Small intestine (tissue), 7 donors: ENCODE measurements at regions not wholly inside any gene's neighbourhood (a gene's known extent, or its start where the extent isn't known, plus 50 kb on each side); places are given as distances from the start of the nearest gene placed in this dataset.

Experiments used
- DNase-seq, 2 donors: peaks; one replicate each; pipeline versions ENCODE4 v3.0.0 to v3.0.0-alpha.2; 2013
- FAIRE-seq: peaks from 2 replicates; lab custom pipeline; 2012; peaks lifted over from hg19 to GRCh38; lab: Jason Lieb, UNC
- H3K27ac ChIP-seq, 3 donors: one replicate each; pipeline ENCODE4 v1.5.1; 2013; ENCODE audit warnings: low read length in 2 of 3, mild to moderate bottlenecking in 2 of 3, control low read depth in 1 of 3, inconsistent platforms in 1 of 3, low read depth in 1 of 3, moderate library complexity in 1 of 3
- H3K27me3 ChIP-seq, 3 donors: one replicate each; pipeline ENCODE4 v1.6.1; 2013; ENCODE audit warnings: low read length in 3 of 3, inconsistent platforms in 1 of 3; ENCODE audit not compliant: control insufficient read depth in 3 of 3, insufficient read depth in 3 of 3
- H3K36me3 ChIP-seq, 3 donors: one replicate each; pipeline ENCODE4 v1.6.1; 2013; ENCODE audit warnings: low read length in 3 of 3, inconsistent platforms in 1 of 3, low read depth in 1 of 3, mild to moderate bottlenecking in 1 of 3, moderate library complexity in 1 of 3; ENCODE audit not compliant: control insufficient read depth in 3 of 3, insufficient read depth in 2 of 3
- H3K4me1 ChIP-seq, 3 donors: one replicate each; pipeline ENCODE4 v1.6.1; 2013; ENCODE audit warnings: low read length in 2 of 3, inconsistent platforms in 1 of 3, low read depth in 1 of 3, mild to moderate bottlenecking in 1 of 3, moderate library complexity in 1 of 3; ENCODE audit not compliant: control insufficient read depth in 3 of 3, insufficient read depth in 2 of 3
- H3K4me3 ChIP-seq, 3 donors: one replicate each; pipeline ENCODE4 v1.5.1; 2013; ENCODE audit warnings: low read length in 3 of 3, control low read depth in 1 of 3, inconsistent platforms in 1 of 3, low read depth in 1 of 3, mild to moderate bottlenecking in 1 of 3, moderate library complexity in 1 of 3
- H3K9me3 ChIP-seq, 2 donors: one replicate each; pipeline ENCODE4 v1.6.1; 2013; ENCODE audit warnings: low read depth in 1 of 2, low read length in 1 of 2; ENCODE audit not compliant: control insufficient read depth in 2 of 2, insufficient read depth in 1 of 2
- WGBS, 3 donors: extraction: QIAGEN DNeasy Blood & Tissue Kit; methylation state at CpG; one replicate each; pipeline ENCODE4 v1.1.7; 2013; 5-methylcytosine and 5-hydroxymethylcytosine counted together
- donor health status: healthy with polysubstance abuse.
- donor health status: control.
- donor health status: control.
- donor health status: Bipolar disorder and iron deficiency.
- donor health status: healthy.

GRCh38 chr1:73556270-73556669 is 641.7 kb downstream of the LRRIQ3 start:
- FAIRE-seq = peak; percentile 51
- Histone ChIP-seq H3K4me3 (no peak overlapping the region), H3K9me3 (peaks cover 0 to 13% of the 10 kb centered on the region in 2 donors), H3K27me3 (no peaks in the 10 kb centered on the region), H3K27ac (no peak overlapping the region), H3K4me1 (no peaks in the 10 kb centered on the region), H3K36me3 (no peaks in the 10 kb centered on the region)
- no peak for DNase-seq

- 83 to 96% (median 88%) methylated on average over 1 of the region's 1 CpG for WGBS, 3 donors
- no peak for FAIRE-seq
- H3K27me3 ChIP-seq = no peaks in the 10 kb centered on the region
- H3K4me3 ChIP-seq = no peak overlapping the region
- no peak overlapping the region for H3K27ac ChIP-seq
- no peaks in the 10 kb centered on the region for H3K36me3 ChIP-seq
- peaks cover 0 to 9% of the 10 kb centered on the region in 2 donors for H3K9me3 ChIP-seq
- DNase-seq = no peak
- H3K4me1 ChIP-seq = no peaks in the 10 kb centered on the region
Observed at GRCh38 chr1:73537400-73537799, 660.6 kb downstream of the LRRIQ3 start.

GRCh38 chr1:73517603-73518191 is 680.3 kb downstream of the LRRIQ3 start:
- no peak for DNase-seq
- 68 to 79% (median 72%) methylated on average over 3 of the region's 3 CpGs for WGBS, 3 donors
- Histone ChIP-seq H3K4me1 (no peaks in the 10 kb centered on the region), H3K36me3 (no peaks in the 10 kb centered on the region), H3K27ac (no peak overlapping the region), H3K27me3 (no peaks in the 10 kb centered on the region), H3K4me3 (no peak overlapping the region), H3K9me3 (no peaks in the 10 kb centered on the region)
- FAIRE-seq = no peak

- Histone ChIP-seq H3K4me3 (no peak overlapping the region), H3K36me3 (no peaks in the 10 kb centered on the region), H3K4me1 (no peaks in the 10 kb centered on the region), H3K9me3 (no peaks in the 10 kb centered on the region), H3K27ac (no peak overlapping the region), H3K27me3 (no peaks in the 10 kb centered on the region)
- DNase-seq = no peak
- 16 to 31% (median 20%) methylated on average over 1 of the region's 1 CpG for WGBS, 3 donors
- FAIRE-seq = peak; percentile 74
Observed at GRCh38 chr1:73516451-73516850, 681.5 kb downstream of the LRRIQ3 start.

- no peak overlapping the region for H3K4me3 ChIP-seq
- no peak overlapping the region for H3K27ac ChIP-seq
- no peaks in the 10 kb centered on the region for H3K9me3 ChIP-seq
- no peaks in the 10 kb centered on the region for H3K36me3 ChIP-seq
- H3K27me3 ChIP-seq = no peaks in the 10 kb centered on the region
- no peaks in the 10 kb centered on the region for H3K4me1 ChIP-seq
- FAIRE-seq = no peak
- DNase-seq = no peak
Observed at GRCh38 chr1:73511038-73511437, 686.9 kb downstream of the LRRIQ3 start.

- no peak for FAIRE-seq
- 10 to 57% (median 47%) methylated on average over 2 of the region's 2 CpGs for WGBS, 3 donors
Observed at GRCh38 chr1:73500154-73500553, 697.8 kb downstream of the LRRIQ3 start.

GRCh38 chr1:73499671-73500070 is 698.3 kb downstream of the LRRIQ3 start:
- H3K4me1 ChIP-seq = no peaks in the 10 kb centered on the region
- no peak for DNase-seq
- no peak for FAIRE-seq
- no peak overlapping the region for H3K4me3 ChIP-seq
- no peaks in the 10 kb centered on the region for H3K27me3 ChIP-seq
- 7 to 40% (median 20%) methylated on average over 2 of the region's 2 CpGs for WGBS, 3 donors
- H3K36me3 ChIP-seq = no peaks in the 10 kb centered on the region
- H3K9me3 ChIP-seq = no peaks in the 10 kb centered on the region
- no peak overlapping the region for H3K27ac ChIP-seq

More at GRCh38 chr1:73500154-73500553, 697.8 kb downstream of the LRRIQ3 start:
- H3K4me1 ChIP-seq = no peaks in the 10 kb centered on the region
- DNase-seq = no peak
- no peak overlapping the region for H3K4me3 ChIP-seq
- H3K27me3 ChIP-seq = no peaks in the 10 kb centered on the region
- no peak overlapping the region for H3K27ac ChIP-seq
- no peaks in the 10 kb centered on the region for H3K9me3 ChIP-seq
- H3K36me3 ChIP-seq = no peaks in the 10 kb centered on the region

GRCh38 chr1:73491621-73492020 is 706.4 kb downstream of the LRRIQ3 start:
- 83 to 90% (median 87%) methylated on average over 8 of the region's 8 CpGs for WGBS, 3 donors
- H3K27me3 ChIP-seq = no peaks in the 10 kb centered on the region
- DNase-seq (no peak), FAIRE-seq (no peak)
- peaks cover 0 to 6% of the 10 kb centered on the region in 2 donors for H3K9me3 ChIP-seq
- no peak overlapping the region for H3K27ac ChIP-seq
- H3K36me3 ChIP-seq = no peaks in the 10 kb centered on the region
- no peak overlapping the region for H3K4me3 ChIP-seq
- H3K4me1 ChIP-seq = no peaks in the 10 kb centered on the region

GRCh38 chr1:73475316-73475870 is 722.6 kb downstream of the LRRIQ3 start:
- H3K36me3 ChIP-seq = no peaks in the 10 kb centered on the region
- H3K4me3 ChIP-seq = no peak overlapping the region
- WGBS, 3 donors = 49 to 69% (median 65%) methylated on average over 3 of the region's 3 CpGs
- H3K27me3 ChIP-seq = no peaks in the 10 kb centered on the region
- H3K9me3 ChIP-seq = no peaks in the 10 kb centered on the region
- no peak overlapping the region for H3K27ac ChIP-seq
- DNase-seq (no peak), FAIRE-seq (no peak)
- no peaks in the 10 kb centered on the region for H3K4me1 ChIP-seq
